ENCODE measurements at regions not wholly inside any gene's neighbourhood (a gene's known extent, or its start where the extent isn't known, plus 50 kb on each side); places are given as distances from the start of the nearest gene placed in this dataset.

DNA sequence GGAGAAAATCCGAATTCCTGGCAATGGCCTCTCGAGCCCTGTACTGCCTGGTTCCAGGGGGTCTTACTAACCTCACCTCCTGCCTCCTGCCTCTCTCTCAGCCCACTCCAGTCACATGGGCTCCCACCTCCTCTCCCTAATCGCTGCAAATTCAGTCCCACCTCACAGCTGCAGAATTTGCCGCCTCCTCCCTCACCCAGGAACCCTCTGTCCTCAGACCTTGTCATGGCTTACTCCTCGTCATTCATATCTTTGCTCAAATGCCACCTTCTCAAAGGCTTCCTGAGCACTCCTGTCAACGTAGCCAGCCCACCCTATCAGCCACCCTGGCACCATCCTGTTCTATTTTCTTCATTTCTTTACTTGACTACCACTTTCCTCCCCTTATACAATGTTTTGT is 89.0 kb downstream of the SLC2A10 start:
- DNase-seq (ENCODE audit: low read depth in 1 of 2, low spot score in 1 of 2): no peak
- TF ChIP-seq SPI1 (IDR thresholded peaks at IDR 0.05; ENCODE audit: borderline replicate concordance, low read depth) (no peak), REST (IDR thresholded peaks at IDR 0.05; ENCODE audit: insufficient replicate concordance, low read depth) (no peak), GABPA (IDR thresholded peaks at IDR 0.05; ENCODE audit: low read depth) (no peak)

DNA sequence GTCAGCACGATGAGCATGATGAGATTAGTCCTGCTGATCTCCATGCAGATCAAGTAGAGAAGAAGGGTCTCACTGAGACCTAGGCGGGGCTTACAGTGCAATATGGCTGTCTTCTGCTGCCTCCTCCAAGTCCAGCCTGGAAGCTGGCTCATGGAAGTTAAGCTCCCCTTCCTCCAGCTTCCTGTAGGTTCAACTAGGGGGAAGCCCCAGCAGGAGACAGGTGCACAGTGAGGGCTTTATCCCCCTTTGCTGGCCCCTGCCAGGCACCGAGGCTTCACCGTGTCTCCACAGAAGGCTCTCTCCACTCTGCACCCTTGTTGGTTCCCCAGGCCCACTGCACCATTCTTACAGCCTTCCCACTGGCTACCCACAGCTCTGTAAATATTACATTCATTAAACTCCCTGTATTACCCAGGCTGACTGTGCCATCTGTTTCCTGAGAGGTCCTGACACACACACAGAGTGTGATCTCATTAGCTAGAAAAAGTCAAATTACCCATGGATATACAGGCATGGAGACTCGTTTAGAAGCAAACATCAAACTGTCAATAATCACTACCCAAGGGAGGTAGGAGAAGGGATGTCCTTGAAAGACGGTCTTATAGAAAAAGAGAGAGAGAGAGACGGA is 90.4 kb downstream of the SLC2A10 start:
- DNase-seq (ENCODE audit: low read depth in 1 of 2, low spot score in 1 of 2): no peak
- H3K4me3 ChIP-seq (replicated peaks; ENCODE audit: insufficient read depth, low read length): no peak overlapping the region
- TF ChIP-seq SPI1 (IDR thresholded peaks at IDR 0.05; ENCODE audit: borderline replicate concordance, low read depth): no peak
- H3K27ac ChIP-seq (replicated peaks): no peak overlapping the region
- no peaks in the 10 kb centered on the region for H3K27me3 ChIP-seq (ENCODE audit: insufficient read depth, poor library complexity, severe bottlenecking)

More for the DNA sequence above, 89.0 kb downstream of the SLC2A10 start:
- Histone ChIP-seq H3K4me3 (replicated peaks; ENCODE audit: insufficient read depth, low read length) (no peak overlapping the region), H3K27ac (replicated peaks) (no peak overlapping the region), H3K27me3 (ENCODE audit: insufficient read depth, poor library complexity, severe bottlenecking) (no peaks in the 10 kb centered on the region)

DNA sequence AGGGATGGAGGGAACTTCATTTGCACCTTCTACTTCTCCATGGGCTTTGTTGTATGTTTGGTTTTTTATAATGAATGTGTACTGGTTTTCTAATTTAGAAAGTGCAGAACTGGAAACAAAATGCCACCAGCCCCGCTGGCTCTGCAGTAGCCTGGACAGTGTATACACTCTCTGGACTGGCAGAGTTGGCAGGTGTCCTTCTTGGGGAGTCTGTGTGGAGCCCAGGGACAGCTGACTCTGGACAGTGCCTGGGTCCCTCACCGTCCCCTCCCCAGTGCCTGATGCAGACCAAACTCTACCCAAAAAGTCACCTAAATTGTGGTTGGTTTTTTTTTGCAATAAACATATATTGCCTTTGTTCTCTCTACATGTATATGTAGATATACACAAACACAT is 91.0 kb downstream of the SLC2A10 start:
- TF ChIP-seq REST (IDR thresholded peaks at IDR 0.05; ENCODE audit: insufficient replicate concordance, low read depth): no peak
- TF ChIP-seq POLR2AphosphoS5 (IDR thresholded peaks at IDR 0.05; ENCODE audit: low read depth): no peak
- TF ChIP-seq, protein P1, sequence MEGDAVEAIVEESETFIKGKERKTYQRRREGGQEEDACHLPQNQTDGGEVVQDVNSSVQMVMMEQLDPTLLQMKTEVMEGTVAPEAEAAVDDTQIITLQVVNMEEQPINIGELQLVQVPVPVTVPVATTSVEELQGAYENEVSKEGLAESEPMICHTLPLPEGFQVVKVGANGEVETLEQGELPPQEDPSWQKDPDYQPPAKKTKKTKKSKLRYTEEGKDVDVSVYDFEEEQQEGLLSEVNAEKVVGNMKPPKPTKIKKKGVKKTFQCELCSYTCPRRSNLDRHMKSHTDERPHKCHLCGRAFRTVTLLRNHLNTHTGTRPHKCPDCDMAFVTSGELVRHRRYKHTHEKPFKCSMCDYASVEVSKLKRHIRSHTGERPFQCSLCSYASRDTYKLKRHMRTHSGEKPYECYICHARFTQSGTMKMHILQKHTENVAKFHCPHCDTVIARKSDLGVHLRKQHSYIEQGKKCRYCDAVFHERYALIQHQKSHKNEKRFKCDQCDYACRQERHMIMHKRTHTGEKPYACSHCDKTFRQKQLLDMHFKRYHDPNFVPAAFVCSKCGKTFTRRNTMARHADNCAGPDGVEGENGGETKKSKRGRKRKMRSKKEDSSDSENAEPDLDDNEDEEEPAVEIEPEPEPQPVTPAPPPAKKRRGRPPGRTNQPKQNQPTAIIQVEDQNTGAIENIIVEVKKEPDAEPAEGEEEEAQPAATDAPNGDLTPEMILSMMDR (IDR thresholded peaks at IDR 0.05; ENCODE audit: insufficient read depth, low read length): no peak
- TF ChIP-seq GABPA (IDR thresholded peaks at IDR 0.05; ENCODE audit: low read depth): no peak
- no peak for TF ChIP-seq SPI1 (IDR thresholded peaks at IDR 0.05; ENCODE audit: borderline replicate concordance, low read depth)
- Histone ChIP-seq H3K27me3 (ENCODE audit: insufficient read depth, poor library complexity, severe bottlenecking) (no peaks in the 10 kb centered on the region), H3K27ac (replicated peaks) (no peak overlapping the region), H3K4me3 (replicated peaks; ENCODE audit: insufficient read depth, low read length) (no peak overlapping the region)
- DNase-seq (ENCODE audit: low read depth in 1 of 2, low spot score in 1 of 2): no peak

DNA sequence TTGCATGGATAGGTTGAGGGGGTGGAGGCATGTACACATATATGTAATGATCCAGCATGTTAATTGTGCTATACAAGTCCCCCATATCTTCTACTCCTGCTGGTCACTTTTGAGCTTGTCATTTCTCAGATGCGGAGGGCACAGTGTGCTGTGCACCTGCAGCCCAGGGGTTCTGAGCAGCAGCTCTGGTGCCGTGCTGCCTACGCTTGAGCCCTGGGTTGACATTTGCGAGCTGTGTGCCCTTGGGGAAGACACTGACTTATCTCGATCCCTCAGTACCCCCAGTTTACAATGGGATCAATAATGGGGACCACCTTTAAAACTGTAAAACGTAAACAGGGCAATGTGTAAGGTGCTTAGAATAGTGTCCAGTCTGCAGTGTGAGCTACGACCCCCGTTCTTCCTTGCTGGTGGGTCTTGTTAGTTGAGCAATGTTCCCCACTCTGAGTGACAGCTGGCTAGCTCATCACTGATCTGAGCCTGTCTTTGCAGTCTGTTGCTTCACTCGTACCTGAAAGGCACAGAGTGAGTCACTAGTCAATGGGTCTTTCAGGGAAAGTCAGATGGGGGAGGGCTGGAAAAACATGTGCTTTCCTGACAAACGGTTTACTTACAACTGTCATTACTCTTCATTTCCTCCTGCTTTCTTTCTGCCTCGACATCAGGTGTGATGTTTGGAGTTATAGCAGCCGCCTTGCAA is 91.7 kb downstream of the SLC2A10 start:
- DNase-seq (ENCODE audit: low read depth in 1 of 2, low spot score in 1 of 2): no peak
- Histone ChIP-seq H3K4me3 (replicated peaks; ENCODE audit: insufficient read depth, low read length) (no peak overlapping the region), H3K27me3 (ENCODE audit: insufficient read depth, poor library complexity, severe bottlenecking) (no peaks in the 10 kb centered on the region), H3K27ac (replicated peaks) (no peak overlapping the region)
- TF ChIP-seq, protein P1 (IDR thresholded peaks at IDR 0.05; ENCODE audit: insufficient read depth, low read length): no peak
- no peak for TF ChIP-seq POLR2AphosphoS5 (IDR thresholded peaks at IDR 0.05; ENCODE audit: low read depth)
- TF ChIP-seq SPI1 (IDR thresholded peaks at IDR 0.05; ENCODE audit: borderline replicate concordance, low read depth): no peak
- TF ChIP-seq GABPA (IDR thresholded peaks at IDR 0.05; ENCODE audit: low read depth): no peak
- TF ChIP-seq REST (IDR thresholded peaks at IDR 0.05; ENCODE audit: insufficient replicate concordance, low read depth): no peak
